Fibroblast of skin of left biceps (primary cell): ENCODE measurements at regions not wholly inside any gene's neighbourhood (a gene's known extent, or its start where the extent isn't known, plus 50 kb on each side); places are given as distances from the start of the nearest gene placed in this dataset.

ENCODE experiments used
- DNase-seq, 2 experiments: peaks; one replicate each; pipeline ENCODE4 v3.0.0-alpha.2; 2013; ENCODE audit warnings: low read depth in 2 of 2

- peak; percentile 77 to 84 for DNase-seq
These were observed 382.9 kb upstream of the B3GALT2 start for GRCh38 chr1:193569096-193569982.

- DNase-seq = no peak
These were observed 382.1 kb upstream of the B3GALT2 start for GRCh38 chr1:193568512-193568911.

- no peak for DNase-seq
These were observed 381.5 kb upstream of the B3GALT2 start for GRCh38 chr1:193567937-193568336.

GRCh38 chr1:193566735-193567134 lies 380.3 kb upstream of the B3GALT2 start:
- DNase-seq = no peak

GRCh38 chr1:193565971-193566577 lies 379.7 kb upstream of the B3GALT2 start:
- no peak for DNase-seq

GRCh38 chr1:193562121-193562520 lies 375.7 kb upstream of the B3GALT2 start:
- no peak for DNase-seq

GRCh38 chr1:193558491-193559028 lies 372.1 kb upstream of the B3GALT2 start:
- DNase-seq = peak; percentile 40 to 49

GRCh38 chr1:193555662-193556441 lies 369.4 kb upstream of the B3GALT2 start:
- no peak for DNase-seq

- DNase-seq = no peak
These were observed 367.2 kb upstream of the B3GALT2 start for GRCh38 chr1:193553564-193553963.

- DNase-seq = no peak
These were observed 365.9 kb upstream of the B3GALT2 start for GRCh38 chr1:193552274-193552673.

- no peak for DNase-seq
These were observed 362.7 kb upstream of the B3GALT2 start for GRCh38 chr1:193549081-193549480.

GRCh38 chr1:193545171-193545570 lies 358.8 kb upstream of the B3GALT2 start:
- no peak for DNase-seq

- DNase-seq = peak; percentile 42 to 54
These were observed 356.8 kb upstream of the B3GALT2 start for GRCh38 chr1:193543259-193543658.

- DNase-seq = no peak
These were observed 356.3 kb upstream of the B3GALT2 start for GRCh38 chr1:193542690-193543089.

GRCh38 chr1:193540511-193540910 lies 354.1 kb upstream of the B3GALT2 start:
- DNase-seq = no peak

- no peak for DNase-seq
These were observed 353.5 kb upstream of the B3GALT2 start for GRCh38 chr1:193539731-193540459.

GRCh38 chr1:193538680-193539079 lies 352.3 kb upstream of the B3GALT2 start:
- no peak for DNase-seq

- DNase-seq = no peak
These were observed 351.6 kb upstream of the B3GALT2 start for GRCh38 chr1:193538003-193538354.

- no peak for DNase-seq
These were observed 351.0 kb upstream of the B3GALT2 start for GRCh38 chr1:193537266-193538002.

GRCh38 chr1:193533853-193534252 lies 347.4 kb upstream of the B3GALT2 start:
- DNase-seq = no peak
